ENCODE measurements at regions not wholly inside any gene's neighbourhood (a gene's known extent, or its start where the extent isn't known, plus 50 kb on each side); places are given as distances from the start of the nearest gene placed in this dataset.
A peak's percentile ranks its signal among the peaks of the same experiment; 100 is the strongest.

GRCh38 chr20:50340541-50340940 is 149.9 kb downstream of the CEBPB start:
- 89 to 91% methylated on average over 7 of the region's 7 CpGs for WGBS, 2 donors
- TF ChIP-seq, protein P1, sequence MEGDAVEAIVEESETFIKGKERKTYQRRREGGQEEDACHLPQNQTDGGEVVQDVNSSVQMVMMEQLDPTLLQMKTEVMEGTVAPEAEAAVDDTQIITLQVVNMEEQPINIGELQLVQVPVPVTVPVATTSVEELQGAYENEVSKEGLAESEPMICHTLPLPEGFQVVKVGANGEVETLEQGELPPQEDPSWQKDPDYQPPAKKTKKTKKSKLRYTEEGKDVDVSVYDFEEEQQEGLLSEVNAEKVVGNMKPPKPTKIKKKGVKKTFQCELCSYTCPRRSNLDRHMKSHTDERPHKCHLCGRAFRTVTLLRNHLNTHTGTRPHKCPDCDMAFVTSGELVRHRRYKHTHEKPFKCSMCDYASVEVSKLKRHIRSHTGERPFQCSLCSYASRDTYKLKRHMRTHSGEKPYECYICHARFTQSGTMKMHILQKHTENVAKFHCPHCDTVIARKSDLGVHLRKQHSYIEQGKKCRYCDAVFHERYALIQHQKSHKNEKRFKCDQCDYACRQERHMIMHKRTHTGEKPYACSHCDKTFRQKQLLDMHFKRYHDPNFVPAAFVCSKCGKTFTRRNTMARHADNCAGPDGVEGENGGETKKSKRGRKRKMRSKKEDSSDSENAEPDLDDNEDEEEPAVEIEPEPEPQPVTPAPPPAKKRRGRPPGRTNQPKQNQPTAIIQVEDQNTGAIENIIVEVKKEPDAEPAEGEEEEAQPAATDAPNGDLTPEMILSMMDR (IDR thresholded peaks at IDR 0.05): no peak
- no peak for TF ChIP-seq POLR2A (IDR thresholded peaks at IDR 0.05)
- no peak overlapping the region for H3K4me3 ChIP-seq (ENCODE audit: low read depth, poor library complexity, severe bottlenecking)
- DNase-seq (ENCODE audit: low spot score in 2 of 2): no peak
- intact Hi-C loops (cut with DNase I; ENCODE audit: low total_unique reads): loop anchor here (10.0 kb wide), 1 partner anchor 146 kb away; the partner anchor contains the start of gene CEBPB

DNA sequence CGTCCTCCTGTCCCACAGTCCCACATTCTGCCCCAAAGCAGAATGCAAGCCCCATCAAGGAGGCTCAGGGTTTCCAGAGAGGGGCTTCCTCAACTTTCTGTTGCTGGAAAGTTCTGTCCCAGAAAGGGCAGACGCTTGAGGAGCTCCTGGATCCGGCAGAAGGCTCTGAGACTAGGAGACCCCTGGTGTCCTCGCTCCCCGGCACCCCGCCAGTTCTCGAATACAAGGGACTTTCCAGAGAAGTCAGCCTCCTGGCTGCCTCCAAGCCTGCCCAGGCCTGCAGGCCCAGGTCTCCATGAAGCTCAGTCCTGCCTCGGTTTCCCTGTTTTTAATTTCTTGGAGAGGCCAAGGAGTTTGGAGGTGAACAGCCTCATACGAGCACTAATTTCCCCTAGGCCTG is 150.4 kb downstream of the CEBPB start:
- WGBS, 2 donors: 80 to 88% methylated on average over 9 of the region's 9 CpGs
- H3K4me3 ChIP-seq (ENCODE audit: low read depth, poor library complexity, severe bottlenecking): no peak overlapping the region
- DNase-seq (ENCODE audit: low spot score in 2 of 2): no peak
- intact Hi-C loops (cut with DNase I; ENCODE audit: low total_unique reads): loop anchor here (10.0 kb wide), 1 partner anchor 146 kb away; the partner anchor contains the start of gene CEBPB
- no peak for TF ChIP-seq POLR2A (IDR thresholded peaks at IDR 0.05)
- TF ChIP-seq, protein P1 (IDR thresholded peaks at IDR 0.05): no peak

DNA sequence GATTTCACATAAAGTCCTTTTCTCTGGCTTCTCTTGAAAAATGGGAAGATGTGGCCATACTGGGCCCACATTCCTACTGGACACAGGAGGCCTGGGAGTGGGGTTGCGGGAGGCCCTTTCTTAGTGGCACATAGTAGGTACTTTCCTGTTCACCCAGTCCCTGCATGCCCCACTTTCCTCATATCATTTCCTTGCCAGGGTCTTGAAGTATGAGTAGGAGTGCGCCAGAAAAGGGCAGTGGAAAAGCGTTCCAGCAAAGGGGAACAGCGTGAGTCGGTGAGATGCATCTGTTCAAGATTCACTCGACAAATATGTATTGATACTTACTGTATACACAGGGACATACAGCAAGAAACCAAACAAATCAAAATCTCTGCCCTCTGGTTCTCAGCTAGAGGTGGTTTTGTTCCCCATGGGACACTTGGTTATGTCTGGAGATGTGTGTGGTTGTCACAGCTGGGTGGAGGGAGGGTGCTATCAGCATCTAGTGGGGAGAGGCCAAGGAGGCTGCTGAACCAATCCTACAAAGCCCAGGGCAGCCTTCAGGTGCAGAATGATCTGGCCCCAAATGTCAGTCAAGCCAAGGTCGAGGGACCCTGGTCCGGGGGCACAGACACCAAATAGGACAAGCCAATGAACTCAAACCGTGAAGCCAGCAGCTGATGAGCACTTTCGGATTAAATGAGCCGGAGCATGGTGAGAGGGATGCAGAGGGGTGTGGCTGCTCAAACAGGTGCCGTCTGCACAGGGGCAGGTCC is 151.4 kb downstream of the CEBPB start:
- intact Hi-C loops (cut with DNase I; ENCODE audit: low total_unique reads): loop anchor here (10.0 kb wide), 1 partner anchor 147 kb away; the partner anchor contains the start of gene CEBPB
- 89 to 91% methylated on average over 12 of the region's 12 CpGs for WGBS, 2 donors
- peak in 1 of 2 donors; percentile 76 for DNase-seq (ENCODE audit: low spot score in 2 of 2)
- TF ChIP-seq, protein P1 (IDR thresholded peaks at IDR 0.05): no peak
- no peak for TF ChIP-seq POLR2A (IDR thresholded peaks at IDR 0.05)
- H3K4me3 ChIP-seq (ENCODE audit: low read depth, poor library complexity, severe bottlenecking): no peak overlapping the region

DNA sequence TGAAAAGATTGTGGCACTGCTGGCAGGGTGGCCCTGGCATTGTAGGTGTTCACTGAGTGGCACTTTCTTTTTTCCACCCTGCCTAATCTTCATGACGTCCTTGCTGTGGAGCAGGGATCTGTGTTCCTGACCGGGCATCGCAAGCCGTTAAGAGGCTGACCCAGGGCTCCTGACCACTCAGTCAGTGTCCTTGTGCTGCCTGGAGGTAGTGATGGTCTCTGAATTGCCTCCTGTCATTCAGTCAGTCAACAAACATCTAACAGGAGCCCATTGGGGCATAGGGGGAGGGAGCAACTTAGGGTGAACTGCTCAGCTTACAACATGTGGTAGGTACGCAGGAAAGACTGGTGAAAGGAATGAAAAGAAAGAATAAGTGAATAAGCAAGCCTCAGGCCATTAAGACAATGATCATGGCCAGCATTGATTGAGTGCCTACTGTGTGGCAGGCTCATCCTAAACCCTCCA is 152.0 kb downstream of the CEBPB start:
- 79% methylated on average over 5 of the region's 5 CpGs for WGBS, 2 donors
- no peak overlapping the region for H3K4me3 ChIP-seq (ENCODE audit: low read depth, poor library complexity, severe bottlenecking)
- intact Hi-C loops (cut with DNase I; ENCODE audit: low total_unique reads): loop anchor here (10.0 kb wide), 1 partner anchor 148 kb away; the partner anchor contains the start of gene CEBPB
- no peak for DNase-seq (ENCODE audit: low spot score in 2 of 2)
- no peak for TF ChIP-seq POLR2A (IDR thresholded peaks at IDR 0.05)
- TF ChIP-seq, protein P1 (IDR thresholded peaks at IDR 0.05): no peak

DNA sequence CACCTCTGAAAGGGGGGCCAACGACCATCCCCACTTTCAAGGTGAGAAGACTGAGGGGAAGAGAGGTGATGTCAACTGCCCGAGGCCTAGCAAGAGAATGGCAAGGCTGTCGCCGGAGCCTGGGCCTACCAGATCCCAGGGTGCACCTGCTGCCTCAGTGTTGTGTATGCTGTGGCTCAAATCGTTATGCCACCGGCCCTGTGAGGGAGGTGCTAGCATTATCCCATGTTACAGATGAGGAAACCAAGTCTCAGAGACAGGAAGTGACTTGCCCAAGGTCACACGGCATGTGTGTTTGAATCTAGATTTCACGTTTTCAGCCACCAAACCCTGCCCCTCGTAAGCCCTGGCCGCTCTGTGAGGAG is 152.5 kb downstream of the CEBPB start:
- 72 to 81% methylated on average over 10 of the region's 10 CpGs for WGBS, 2 donors
- H3K4me3 ChIP-seq (ENCODE audit: low read depth, poor library complexity, severe bottlenecking): no peak overlapping the region
- DNase-seq (ENCODE audit: low spot score in 2 of 2): peak in 1 of 2 donors; percentile 81
- TF ChIP-seq, protein P1 (IDR thresholded peaks at IDR 0.05): no peak
- no peak for TF ChIP-seq POLR2A (IDR thresholded peaks at IDR 0.05)
- intact Hi-C loops (cut with DNase I; ENCODE audit: low total_unique reads): loop anchor here (10.0 kb wide), 1 partner anchor 148 kb away; the partner anchor contains the start of gene CEBPB

Measured in lower leg skin (tissue), 4 donors.